IPS DF 6.9 (cell line): ENCODE measurements at regions not wholly inside any gene's neighbourhood (a gene's known extent, or its start where the extent isn't known, plus 50 kb on each side); places are given as distances from the start of the nearest gene placed in this dataset.

Source experiments
- DNase-seq: peaks from one replicate; pipeline ENCODE4 v3.0.0-alpha.2; 2013; ENCODE audit warnings: low read depth, low spot score
- H3K27ac ChIP-seq: one replicate; pipeline ENCODE4 v1.5.1; 2013; ENCODE audit warnings: low read length, control low read depth
- H3K27me3 ChIP-seq: 2 replicates; pipeline ENCODE4 v1.6.1; 2013; ENCODE audit warnings: mild to moderate bottlenecking, low read length; ENCODE audit not compliant: control insufficient read depth, insufficient read depth
- H3K36me3 ChIP-seq: 2 replicates; pipeline ENCODE4 v1.6.1; 2013; ENCODE audit warnings: low read length; ENCODE audit not compliant: control insufficient read depth, insufficient read depth
- H3K4me1 ChIP-seq: 2 replicates; pipeline ENCODE4 v1.6.1; 2013; ENCODE audit warnings: low read length; ENCODE audit not compliant: control insufficient read depth, insufficient read depth
- H3K4me3 ChIP-seq: 2 replicates; pipeline ENCODE4 v1.5.1; 2013; ENCODE audit warnings: mild to moderate bottlenecking, low read length
- H3K9me3 ChIP-seq: 2 replicates; pipeline ENCODE4 v1.6.1; 2013; ENCODE audit warnings: low read length, inconsistent platforms; ENCODE audit not compliant: control insufficient read depth, insufficient read depth
- WGBS: extraction: QIAGEN DNeasy Blood & Tissue Kit; methylation state at CpG from one replicate; pipeline ENCODE4 v1.1.7; 2013; ENCODE audit warnings: mixed read lengths, missing lambda C conversion rate; ENCODE audit not compliant: insufficient read length, insufficient coverage; 5-methylcytosine and 5-hydroxymethylcytosine counted together

DNA sequence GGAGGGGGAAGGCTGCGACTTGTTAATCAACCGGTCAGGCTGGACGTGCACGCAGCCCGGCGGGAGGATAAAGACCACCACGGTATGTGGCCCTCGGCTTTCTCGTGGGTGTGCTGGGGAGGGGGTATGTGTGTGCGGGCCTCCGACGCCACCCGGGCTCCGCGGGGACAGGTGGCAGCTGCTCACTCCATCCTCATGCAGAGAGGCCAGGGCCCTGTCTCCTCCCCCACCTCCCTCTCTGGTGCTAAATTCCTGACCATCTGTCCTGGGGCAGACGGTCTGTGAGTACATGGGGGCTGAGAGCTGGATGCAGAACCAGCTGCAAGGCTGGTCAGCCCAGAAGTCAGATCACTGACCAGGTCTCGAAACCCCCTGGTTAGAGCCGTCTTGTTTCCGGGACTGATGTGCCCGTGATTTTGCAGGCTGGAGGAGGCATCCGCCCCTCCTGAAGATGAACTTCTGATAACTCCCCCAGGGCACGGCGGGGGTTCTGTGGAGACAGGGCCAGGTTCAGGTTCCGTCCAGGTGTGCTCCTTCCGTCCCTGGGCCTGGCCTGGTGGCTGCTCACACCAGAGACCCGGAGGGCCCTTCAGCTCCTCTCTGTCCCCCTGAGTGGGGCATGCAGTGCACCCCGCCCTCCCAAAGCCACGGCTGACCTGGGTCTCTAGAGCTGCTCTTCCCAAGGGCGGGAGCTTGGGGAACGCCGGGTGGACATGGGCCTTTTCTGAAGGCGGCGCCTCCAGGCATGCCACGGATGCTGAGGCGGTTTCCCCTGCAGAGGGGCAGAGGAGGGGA lies 1119.7 kb downstream of the BRD1 start:
- H3K4me3 ChIP-seq, result no peak overlapping the region; the same call in 1 of the 2 replicates
- no peaks in the 10 kb centered on the region for H3K27me3 ChIP-seq
- no peaks in the 10 kb centered on the region; the same call in 1 of the 2 replicates for H3K36me3 ChIP-seq
- H3K9me3 ChIP-seq, result peaks cover 45% of the 10 kb centered on the region
- no peak for DNase-seq
- no peak overlapping the region for H3K27ac ChIP-seq
- H3K4me1 ChIP-seq, result no peaks in the 10 kb centered on the region
- WGBS, result no CpG with 5 or more reads among the region's 35 CpGs

DNA sequence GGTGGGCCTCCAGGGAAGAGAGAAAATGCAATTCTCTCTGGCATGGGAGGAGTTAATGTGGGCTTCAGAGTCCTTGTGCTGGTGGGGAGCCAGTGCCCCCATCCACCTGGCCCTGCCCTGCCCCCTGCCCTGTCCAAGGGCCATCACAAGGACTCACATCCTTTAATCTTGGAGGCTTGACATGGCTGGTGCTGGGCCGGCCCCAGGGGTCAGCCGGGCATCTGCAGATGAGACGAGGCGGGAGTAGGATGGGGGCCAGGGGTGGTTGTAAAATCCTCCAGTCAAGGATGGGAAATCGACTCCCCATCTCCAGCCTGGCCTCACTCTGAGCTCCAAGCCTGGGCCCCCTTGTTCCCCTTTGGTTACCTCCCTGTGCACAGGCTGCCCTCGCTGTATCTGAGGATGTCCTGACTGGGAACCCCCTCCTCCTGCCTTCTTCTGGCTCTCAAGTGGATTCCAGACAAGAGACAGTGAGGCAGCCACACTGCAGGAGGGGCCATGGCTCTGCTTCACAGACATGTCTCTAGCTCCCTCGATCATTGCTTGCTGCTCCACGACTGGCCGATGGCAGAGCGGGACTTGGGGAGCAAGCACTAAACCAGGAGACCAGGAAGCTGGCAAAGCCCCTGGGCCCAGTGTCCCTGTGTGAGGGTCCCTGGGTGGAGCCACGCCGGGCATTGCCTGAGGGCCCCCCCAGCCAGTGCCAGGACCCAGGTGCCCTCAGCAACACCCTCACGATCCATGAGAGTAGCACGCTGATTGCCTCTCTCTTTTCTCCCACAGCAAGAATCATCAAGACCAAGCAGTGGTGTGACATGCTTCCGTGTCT lies 1120.5 kb downstream of the BRD1 start:
- no peak for DNase-seq
- Histone ChIP-seq H3K36me3 (no peaks in the 10 kb centered on the region; the same call in 1 of the 2 replicates), H3K9me3 (peaks cover 44% of the 10 kb centered on the region), H3K27me3 (no peaks in the 10 kb centered on the region), H3K27ac (no peak overlapping the region), H3K4me1 (no peaks in the 10 kb centered on the region), H3K4me3 (no peak overlapping the region)
- WGBS, result no CpG with 5 or more reads among the region's 15 CpGs

DNA sequence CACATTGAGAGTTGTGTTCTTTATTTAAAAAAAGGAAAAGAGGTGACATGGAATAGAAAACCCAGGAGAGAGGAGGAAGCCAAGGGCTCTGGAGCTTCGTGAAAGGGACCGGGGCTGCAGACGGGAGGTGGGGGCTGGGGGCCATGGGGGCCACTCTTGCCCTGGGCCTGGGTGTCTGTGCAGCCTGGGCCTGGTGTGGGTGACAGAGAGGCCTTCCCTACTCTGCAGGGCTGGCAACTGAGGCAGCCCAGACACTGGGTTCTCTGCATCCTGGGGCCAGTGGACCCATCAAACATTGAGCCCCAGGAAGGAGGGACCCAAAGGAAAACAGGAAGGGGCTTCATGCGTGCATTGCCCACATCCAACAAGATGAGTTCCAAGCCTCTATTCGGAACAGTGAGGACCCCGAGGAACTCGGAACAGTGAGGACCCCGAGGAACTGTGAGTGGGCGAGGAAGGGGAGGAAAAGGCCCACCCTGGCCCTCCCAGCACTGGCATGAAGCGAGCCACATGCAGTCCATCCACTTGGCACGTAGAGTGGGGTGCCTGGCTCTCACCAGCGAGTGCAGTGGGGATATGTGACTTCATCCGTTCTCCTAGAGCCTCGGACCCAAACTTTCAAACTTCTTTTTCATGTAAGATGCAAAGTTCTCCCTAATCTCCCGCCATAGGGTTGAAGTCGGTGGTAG lies 1121.6 kb downstream of the BRD1 start:
- no CpG with 5 or more reads among the region's 16 CpGs for WGBS
- DNase-seq, result no peak
- Histone ChIP-seq H3K4me1 (no peaks in the 10 kb centered on the region), H3K36me3 (no peaks in the 10 kb centered on the region; the same call in 1 of the 2 replicates), H3K9me3 (peaks cover 45% of the 10 kb centered on the region), H3K27me3 (no peaks in the 10 kb centered on the region), H3K4me3 (no peak overlapping the region), H3K27ac (no peak overlapping the region)

DNA sequence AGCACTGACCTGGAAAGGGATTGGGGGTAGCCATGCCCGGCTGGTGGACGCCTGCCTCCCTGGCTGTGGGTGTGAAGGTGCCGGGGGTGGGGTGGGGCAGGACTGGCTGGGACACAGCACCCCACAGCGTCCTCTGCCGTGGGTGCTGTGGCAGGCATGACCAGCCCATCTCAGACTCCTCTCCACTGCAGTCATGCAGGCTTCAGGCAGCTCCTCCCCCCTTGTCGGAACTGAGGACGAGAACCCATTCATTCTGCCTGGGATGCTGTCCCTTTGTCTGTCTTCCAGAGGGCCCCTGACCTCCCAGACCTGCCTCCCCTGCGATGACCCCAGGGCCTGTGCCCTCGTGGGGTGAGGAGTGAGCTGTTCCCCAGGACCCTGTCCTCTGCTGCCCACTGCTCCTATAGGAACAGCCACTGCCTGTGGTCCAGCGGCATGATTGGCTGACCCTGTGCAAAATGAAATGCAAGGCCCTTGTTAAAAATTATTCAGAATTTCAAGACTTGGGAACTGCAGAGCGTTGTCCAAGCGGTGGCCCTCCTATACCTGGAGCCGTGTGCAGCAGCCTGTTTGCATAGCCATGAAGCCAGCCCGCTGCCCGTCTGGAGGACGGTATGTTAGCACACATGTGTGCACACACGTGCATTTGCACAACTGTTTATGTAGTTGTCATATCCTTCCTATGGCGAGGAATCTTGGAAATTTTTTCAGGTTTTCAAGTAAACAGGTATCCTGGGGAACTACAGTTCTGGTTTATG lies 1122.3 kb downstream of the BRD1 start:
- Histone ChIP-seq H3K4me3 (no peak overlapping the region), H3K4me1 (no peaks in the 10 kb centered on the region), H3K9me3 (peaks cover 39% of the 10 kb centered on the region), H3K36me3 (no peaks in the 10 kb centered on the region; the same call in 1 of the 2 replicates), H3K27ac (no peak overlapping the region), H3K27me3 (no peaks in the 10 kb centered on the region)
- no CpG with 5 or more reads among the region's 18 CpGs for WGBS
- DNase-seq, result no peak

DNA sequence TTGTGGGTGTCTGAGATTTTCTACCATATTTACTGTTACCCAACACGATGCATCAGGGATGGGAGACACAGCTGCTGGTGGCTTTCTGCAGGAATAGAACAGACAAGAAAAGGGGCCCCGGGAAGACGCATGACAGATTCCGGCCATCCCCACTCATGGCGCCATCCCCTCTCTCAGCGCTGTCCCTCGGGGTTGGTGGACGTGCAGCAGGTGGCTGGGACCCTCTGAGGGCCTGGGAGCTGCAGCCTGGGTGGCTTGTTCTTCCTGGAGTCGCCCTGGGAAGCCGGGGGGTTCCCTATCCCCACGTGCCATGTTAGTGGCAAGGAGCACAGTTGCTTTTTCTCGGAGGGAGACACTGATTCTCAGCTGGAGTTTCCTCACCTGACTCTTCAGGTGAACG lies 1123.3 kb downstream of the BRD1 start:
- Histone ChIP-seq H3K4me1 (no peaks in the 10 kb centered on the region), H3K27me3 (no peaks in the 10 kb centered on the region), H3K36me3 (no peaks in the 10 kb centered on the region; the same call in 1 of the 2 replicates), H3K27ac (no peak overlapping the region), H3K9me3 (peaks cover 42% of the 10 kb centered on the region), H3K4me3 (no peak overlapping the region)
- WGBS, result no CpG with 5 or more reads among the region's 13 CpGs
- no peak for DNase-seq

DNA sequence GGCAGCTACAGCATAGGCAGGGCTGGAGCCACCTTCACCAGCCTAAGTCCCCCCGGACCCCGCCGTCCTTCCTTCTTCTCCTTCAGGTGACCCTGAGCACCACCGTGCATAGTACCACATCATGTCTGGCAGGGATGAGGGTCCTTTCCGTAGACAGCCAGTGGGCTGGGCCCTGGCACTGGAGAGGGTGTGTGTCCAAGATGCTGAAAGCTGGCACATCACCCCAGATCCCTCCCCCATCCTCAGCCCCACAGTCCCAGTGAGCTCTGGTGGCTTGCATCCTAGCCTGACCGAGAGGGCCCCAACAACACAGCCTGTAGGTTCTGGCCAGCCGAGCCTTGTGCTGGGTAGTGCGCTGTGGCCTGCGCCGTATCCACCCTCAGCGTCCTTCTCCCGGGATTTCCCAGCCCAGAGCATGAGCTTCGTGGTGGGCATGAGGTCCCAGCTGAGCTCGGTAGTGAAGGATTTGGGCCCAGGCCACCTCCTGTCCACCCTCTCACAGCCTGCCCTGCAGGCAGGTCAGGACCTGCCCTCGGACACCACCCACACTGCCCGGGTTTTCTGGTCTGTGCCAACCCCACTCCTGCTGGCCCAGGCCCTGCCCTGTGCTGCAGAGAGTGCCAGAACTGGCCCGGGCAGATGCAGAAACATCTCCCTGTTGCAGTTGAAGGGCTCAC lies 1124.3 kb downstream of the BRD1 start:
- no peak for DNase-seq
- Histone ChIP-seq H3K4me1 (no peaks in the 10 kb centered on the region), H3K36me3 (no peaks in the 10 kb centered on the region; the same call in 1 of the 2 replicates), H3K4me3 (no peak overlapping the region), H3K27me3 (no peaks in the 10 kb centered on the region), H3K27ac (no peak overlapping the region), H3K9me3 (peaks cover 40% of the 10 kb centered on the region)
- WGBS, result no CpG with 5 or more reads among the region's 17 CpGs

DNA sequence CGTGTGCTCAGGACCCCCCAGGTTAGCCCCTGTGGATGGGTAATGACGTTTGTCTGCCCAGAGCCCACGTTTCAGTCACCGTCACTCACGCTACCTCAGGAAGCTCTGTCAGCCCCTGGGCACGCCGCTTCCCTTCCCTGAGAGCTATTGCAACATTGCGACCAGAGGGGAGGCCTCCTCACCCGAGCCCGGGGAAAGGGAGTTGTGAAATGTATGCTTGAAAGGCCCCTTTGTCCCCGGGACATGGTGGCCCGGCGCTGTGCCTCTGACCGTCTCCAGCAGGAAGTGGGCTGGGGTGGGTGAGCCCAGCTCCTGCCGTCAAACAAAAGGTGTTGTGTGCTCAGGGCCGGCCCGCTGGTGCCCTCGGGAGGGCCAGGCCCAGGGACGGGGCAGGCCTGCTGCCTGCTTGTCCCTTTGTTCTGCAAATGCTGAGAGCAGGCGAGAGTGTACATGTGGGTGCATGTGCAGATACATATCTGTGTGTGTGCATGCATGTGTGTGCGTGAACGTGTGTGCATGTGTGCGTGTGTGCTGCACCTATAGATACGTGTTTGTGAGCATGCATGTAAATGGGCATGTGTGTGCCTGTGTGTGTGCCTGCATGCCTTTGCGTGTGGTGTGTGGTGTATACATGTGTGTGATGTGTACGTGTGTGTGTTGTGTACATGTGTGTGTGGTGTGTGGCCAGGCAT lies 1125.0 kb downstream of the BRD1 start:
- Histone ChIP-seq H3K27ac (no peak overlapping the region), H3K4me3 (no peak overlapping the region), H3K27me3 (no peaks in the 10 kb centered on the region), H3K4me1 (no peaks in the 10 kb centered on the region), H3K9me3 (peaks cover 38% of the 10 kb centered on the region), H3K36me3 (no peaks in the 10 kb centered on the region; the same call in 1 of the 2 replicates)
- WGBS, result no CpG with 5 or more reads among the region's 26 CpGs
- DNase-seq, result no peak

DNA sequence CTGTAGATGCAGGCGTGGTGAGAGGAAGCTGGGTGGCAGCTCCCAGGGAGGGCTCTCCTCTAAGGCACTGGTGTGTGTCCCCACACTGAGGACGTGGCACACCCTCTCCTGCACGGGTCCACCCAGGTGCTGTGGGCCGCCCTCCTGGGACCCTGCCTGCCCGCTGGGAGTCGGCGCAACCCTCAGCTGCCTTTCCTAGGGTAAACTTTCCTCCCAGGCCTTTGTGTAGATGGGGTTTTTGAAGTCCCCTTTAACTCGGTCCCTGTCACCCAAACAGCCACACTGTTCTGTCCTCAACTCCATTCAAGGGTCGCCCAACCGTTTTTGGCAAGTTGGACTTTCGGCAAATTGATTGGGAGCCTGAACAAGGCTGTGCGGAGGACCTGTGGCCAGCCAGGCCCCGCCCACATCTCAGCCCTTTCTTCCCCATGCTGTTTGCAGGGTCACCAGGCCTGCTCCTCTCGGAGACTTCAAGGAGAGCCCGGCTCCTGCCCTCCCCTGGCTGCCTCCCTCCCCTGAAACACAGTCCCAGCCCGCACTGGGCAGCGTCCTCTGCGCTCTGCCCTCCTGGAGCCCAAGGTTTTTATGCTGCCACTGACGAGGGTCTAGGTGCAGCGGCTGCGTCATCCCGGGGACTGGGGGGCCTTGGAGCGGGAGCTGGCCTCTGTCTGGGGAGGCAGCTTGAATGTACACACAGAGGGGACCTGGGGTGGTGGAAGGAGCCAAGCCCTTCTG lies 1126.2 kb downstream of the BRD1 start:
- Histone ChIP-seq H3K36me3 (no peaks in the 10 kb centered on the region), H3K27ac (no peak overlapping the region), H3K9me3 (peaks cover 33% of the 10 kb centered on the region), H3K4me1 (no peaks in the 10 kb centered on the region), H3K4me3 (no peak overlapping the region), H3K27me3 (no peaks in the 10 kb centered on the region)
- DNase-seq, result no peak
- no CpG with 5 or more reads among the region's 23 CpGs for WGBS
